ENCODE measurements at regions not wholly inside any gene's neighbourhood (a gene's known extent, or its start where the extent isn't known, plus 50 kb on each side); places are given as distances from the start of the nearest gene placed in this dataset.

DNA sequence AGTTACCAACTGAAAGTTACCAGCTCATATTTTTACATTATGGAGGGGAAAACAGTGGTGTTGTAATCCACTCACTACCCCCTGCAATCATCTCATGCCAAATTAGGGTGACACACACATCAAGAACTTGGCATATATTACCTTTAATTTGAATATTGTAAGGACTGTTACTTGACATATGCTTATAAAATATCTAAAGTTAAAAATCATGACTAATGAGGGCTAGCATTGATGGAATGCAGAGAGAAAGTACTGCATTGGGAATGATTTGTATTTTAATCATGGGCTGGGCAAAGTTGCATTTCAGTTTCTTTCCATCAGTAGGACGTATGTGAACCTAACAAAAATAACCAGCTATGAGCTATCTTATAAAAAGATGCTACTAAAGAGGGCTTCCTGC is 517.5 kb upstream of the GRIA3 start:
- no peak for DNase-seq
- Mint-ChIP-seq H3K4me1 (ENCODE audit: low read depth) (no peaks in the 10 kb centered on the region), H3K9me3 (no peaks in the 10 kb centered on the region), H3K4me3 (no peak overlapping the region), H3K36me3 (ENCODE audit: insufficient read depth) (no peaks in the 10 kb centered on the region), H3K27me3 (ENCODE audit: low read depth) (no peaks in the 10 kb centered on the region)
- ATAC-seq, result no peak

DNA sequence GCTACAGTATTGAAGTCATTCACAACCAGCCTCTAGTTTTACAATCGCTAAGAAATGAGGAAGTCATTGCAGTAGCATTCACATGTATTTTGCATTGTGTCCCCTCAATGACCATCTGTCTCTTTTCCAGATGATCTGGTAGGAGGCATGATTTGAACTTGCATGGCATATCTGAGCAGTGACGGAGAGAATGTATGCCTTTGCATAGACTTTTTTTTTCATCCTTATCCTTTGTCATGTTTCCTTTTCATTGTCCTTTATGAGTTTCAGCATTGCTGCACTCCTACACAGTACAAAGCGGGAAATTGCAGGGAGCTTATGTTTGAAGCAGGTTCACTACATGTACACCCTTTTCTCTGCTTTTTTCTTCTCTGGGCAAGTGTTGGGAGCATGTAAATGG is 516.4 kb upstream of the GRIA3 start:
- ATAC-seq (no peak), DNase-seq (no peak)
- Mint-ChIP-seq H3K27me3 (ENCODE audit: low read depth) (no peaks in the 10 kb centered on the region), H3K36me3 (ENCODE audit: insufficient read depth) (no peaks in the 10 kb centered on the region), H3K9me3 (no peaks in the 10 kb centered on the region), H3K4me1 (ENCODE audit: low read depth) (no peaks in the 10 kb centered on the region), H3K4me3 (no peak overlapping the region)

DNA sequence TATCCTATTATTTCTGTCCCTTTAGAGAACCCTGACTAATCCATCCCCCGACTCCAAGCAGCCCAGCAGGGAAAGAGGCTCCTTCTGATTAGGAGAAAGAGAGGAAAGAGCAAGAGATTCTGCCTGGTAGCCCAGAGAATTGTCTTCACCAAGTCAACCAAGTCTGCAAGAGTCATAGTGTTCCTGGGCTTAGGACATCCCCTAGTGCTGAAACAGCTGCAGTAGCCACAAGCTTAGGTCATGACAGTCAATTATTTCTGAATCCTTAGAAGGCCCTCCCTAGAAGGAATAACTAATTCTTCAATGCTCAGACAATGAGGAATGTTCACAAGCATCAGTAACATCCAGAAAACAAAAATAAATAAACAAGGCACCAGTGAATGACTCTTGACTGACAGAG is 480.3 kb upstream of the GRIA3 start:
- Mint-ChIP-seq H3K27me3 (ENCODE audit: low read depth) (no peaks in the 10 kb centered on the region), H3K36me3 (ENCODE audit: insufficient read depth) (no peaks in the 10 kb centered on the region), H3K4me3 (no peak overlapping the region), H3K4me1 (ENCODE audit: low read depth) (no peaks in the 10 kb centered on the region), H3K9me3 (peaks cover 9% of the 10 kb centered on the region)
- ATAC-seq (no peak), DNase-seq (no peak)

DNA sequence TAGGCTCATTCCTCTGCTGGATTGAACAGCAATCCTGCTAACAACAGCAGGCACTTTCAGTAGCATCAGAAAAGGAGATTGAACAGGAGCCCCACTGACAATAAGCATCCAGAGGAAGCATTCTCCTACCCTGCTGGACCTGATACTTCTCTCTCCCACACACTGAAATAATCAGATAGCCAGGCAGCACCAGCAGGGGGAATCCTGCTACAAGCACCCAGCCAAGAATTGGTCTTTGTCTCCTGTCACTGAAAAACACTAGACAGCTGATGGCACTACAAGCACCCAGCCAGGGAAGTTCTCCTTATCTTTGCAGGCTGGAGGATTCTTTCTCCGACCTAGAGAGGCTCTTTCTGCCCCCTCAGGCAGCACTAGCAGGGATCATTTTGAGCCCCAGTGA is 444.3 kb upstream of the GRIA3 start:
- H3K9me3 Mint-ChIP-seq, result peaks cover 8% of the 10 kb centered on the region
- H3K27me3 Mint-ChIP-seq (ENCODE audit: low read depth), result no peaks in the 10 kb centered on the region
- no peak for ATAC-seq
- no peak for DNase-seq
- no peak overlapping the region for H3K4me3 Mint-ChIP-seq
- H3K36me3 Mint-ChIP-seq (ENCODE audit: insufficient read depth), result no peaks in the 10 kb centered on the region
- no peaks in the 10 kb centered on the region for H3K4me1 Mint-ChIP-seq (ENCODE audit: low read depth)

DNA sequence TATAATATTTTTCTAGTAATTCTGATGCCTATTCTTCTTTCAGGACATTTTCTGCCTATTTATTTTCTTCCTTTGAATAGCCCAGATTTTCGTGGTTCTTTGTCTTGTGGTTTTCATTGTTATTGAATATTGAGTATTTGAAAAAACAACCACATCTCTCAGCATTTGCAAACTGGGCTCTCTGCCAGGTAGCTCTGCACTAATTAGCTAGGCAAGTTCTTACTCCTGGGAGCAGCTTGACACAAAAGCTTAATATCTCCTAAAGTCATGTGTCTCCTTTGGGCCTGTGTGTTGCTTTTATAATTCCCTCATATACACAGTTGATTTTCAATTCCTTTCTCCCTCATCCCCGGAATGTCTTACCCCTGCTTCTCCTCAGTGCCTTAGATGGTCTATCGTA is 413.5 kb upstream of the GRIA3 start:
- Mint-ChIP-seq H3K9me3 (peaks cover 6% of the 10 kb centered on the region), H3K36me3 (ENCODE audit: insufficient read depth) (no peaks in the 10 kb centered on the region), H3K4me1 (ENCODE audit: low read depth) (no peaks in the 10 kb centered on the region), H3K4me3 (no peak overlapping the region), H3K27me3 (ENCODE audit: low read depth) (no peaks in the 10 kb centered on the region)
- no peak for ATAC-seq
- DNase-seq, result no peak

DNA sequence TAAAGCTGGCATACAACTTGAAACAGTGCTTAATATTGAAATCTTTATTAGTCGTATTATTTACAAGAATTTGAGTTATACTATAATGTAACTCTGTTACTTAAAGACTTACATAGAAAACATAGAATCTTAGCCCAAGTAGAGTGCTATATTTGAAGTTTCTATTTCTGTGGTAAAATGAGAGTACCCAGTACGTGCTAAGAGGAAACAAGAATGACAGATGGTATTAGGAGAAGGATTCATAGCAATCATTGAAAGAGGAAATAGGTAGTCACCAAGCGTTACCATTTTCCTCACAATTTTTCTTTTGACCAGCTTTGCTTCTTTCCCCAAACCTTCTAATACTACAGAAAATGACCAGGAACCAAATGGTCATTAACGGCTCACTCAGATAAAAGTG is 412.1 kb upstream of the GRIA3 start:
- H3K9me3 Mint-ChIP-seq, result no peaks in the 10 kb centered on the region
- H3K27me3 Mint-ChIP-seq (ENCODE audit: low read depth), result no peaks in the 10 kb centered on the region
- DNase-seq, result no peak
- no peaks in the 10 kb centered on the region for H3K36me3 Mint-ChIP-seq (ENCODE audit: insufficient read depth)
- H3K4me3 Mint-ChIP-seq, result no peak overlapping the region
- H3K4me1 Mint-ChIP-seq (ENCODE audit: low read depth), result no peaks in the 10 kb centered on the region
- ATAC-seq, result no peak

DNA sequence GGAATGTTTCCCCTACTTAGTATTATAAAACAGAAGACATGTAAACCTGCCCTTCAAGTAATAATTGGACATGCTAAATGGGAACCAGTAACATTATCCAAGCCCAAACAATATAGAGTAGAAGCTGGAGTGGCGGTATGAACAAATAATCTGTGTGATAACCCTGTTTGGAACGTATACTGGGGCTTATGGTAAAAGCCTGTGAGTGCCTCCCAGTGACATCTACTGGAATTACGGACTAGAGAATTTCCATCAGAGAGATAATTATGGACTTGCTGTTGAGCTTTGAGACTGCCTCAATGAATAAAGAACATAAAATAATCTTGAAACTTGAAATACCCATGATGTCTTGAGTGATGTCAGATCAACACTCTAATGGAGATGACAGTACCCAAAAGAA is 406.3 kb upstream of the GRIA3 start:
- ATAC-seq, result no peak
- Mint-ChIP-seq H3K4me3 (no peak overlapping the region), H3K27me3 (ENCODE audit: low read depth) (no peaks in the 10 kb centered on the region), H3K9me3 (no peaks in the 10 kb centered on the region), H3K36me3 (ENCODE audit: insufficient read depth) (no peaks in the 10 kb centered on the region), H3K4me1 (ENCODE audit: low read depth) (no peaks in the 10 kb centered on the region)
- no peak for DNase-seq

DNA sequence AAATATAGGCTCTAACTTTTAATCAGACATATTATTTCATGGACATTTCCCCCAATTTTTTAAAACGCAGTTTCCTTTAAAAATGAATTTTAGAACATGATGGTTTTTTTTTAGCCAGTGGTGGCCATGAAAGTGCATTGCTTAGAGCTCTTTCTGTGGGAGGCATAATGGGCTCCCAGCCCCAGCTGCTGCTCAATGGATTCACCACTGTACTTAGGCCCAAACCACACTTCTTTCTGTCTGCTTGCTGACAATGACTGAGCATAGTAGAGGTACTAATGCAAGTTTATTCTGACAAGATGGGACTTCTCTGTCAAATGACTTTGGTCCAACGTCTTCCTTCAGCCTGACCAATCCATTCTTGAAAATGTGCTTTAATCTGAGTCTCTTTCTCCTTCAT is 400.2 kb upstream of the GRIA3 start:
- DNase-seq, result no peak
- no peak for ATAC-seq
- Mint-ChIP-seq H3K36me3 (ENCODE audit: insufficient read depth) (no peaks in the 10 kb centered on the region), H3K4me3 (no peak overlapping the region), H3K9me3 (peaks cover 6% of the 10 kb centered on the region), H3K27me3 (ENCODE audit: low read depth) (no peaks in the 10 kb centered on the region), H3K4me1 (ENCODE audit: low read depth) (no peaks in the 10 kb centered on the region)

DNA sequence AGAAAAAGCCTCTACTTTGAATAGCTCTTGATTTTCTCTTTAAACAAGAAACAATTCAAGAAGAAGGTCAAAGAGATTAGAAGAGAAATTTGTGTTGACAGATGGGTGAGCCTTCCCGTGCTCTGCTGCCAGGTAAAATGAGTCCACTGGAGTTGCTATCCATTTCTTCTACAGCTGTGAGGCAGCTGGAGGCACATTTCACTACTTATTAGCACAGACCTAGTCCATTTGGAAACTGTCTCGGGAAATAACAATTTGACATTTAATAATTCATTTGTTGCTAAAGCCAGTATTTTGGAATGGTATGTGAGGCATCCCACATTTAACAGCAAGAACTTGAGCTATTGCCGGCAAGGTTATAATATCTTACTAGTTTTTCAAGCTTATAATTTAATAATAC is 396.8 kb upstream of the GRIA3 start:
- no peak for DNase-seq
- Mint-ChIP-seq H3K27me3 (ENCODE audit: low read depth) (no peaks in the 10 kb centered on the region), H3K4me3 (no peak overlapping the region), H3K36me3 (ENCODE audit: insufficient read depth) (no peaks in the 10 kb centered on the region), H3K9me3 (peaks cover 6% of the 10 kb centered on the region), H3K4me1 (ENCODE audit: low read depth) (no peaks in the 10 kb centered on the region)
- no peak for ATAC-seq

DNA sequence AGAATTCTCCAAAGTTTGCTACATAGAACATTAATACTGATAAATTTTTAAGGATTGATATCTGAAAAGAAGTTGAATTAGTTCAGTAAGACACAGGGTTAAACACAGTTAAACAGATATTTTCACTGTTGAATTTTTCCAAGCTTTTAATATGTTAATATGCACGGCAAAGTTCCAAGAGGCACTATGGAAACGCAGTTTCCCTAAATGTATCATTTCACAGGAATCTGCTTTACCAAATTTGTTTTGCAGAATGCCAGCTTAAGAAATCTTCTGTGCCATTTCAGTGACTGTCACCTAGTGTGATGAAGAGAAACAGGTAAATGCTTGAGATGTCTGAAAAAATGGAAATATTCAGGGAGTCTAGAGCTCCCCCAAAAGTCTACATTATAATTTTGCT is 395.9 kb upstream of the GRIA3 start:
- Mint-ChIP-seq H3K36me3 (ENCODE audit: insufficient read depth) (no peaks in the 10 kb centered on the region), H3K4me1 (ENCODE audit: low read depth) (no peaks in the 10 kb centered on the region), H3K9me3 (peaks cover 6% of the 10 kb centered on the region), H3K27me3 (ENCODE audit: low read depth) (no peaks in the 10 kb centered on the region), H3K4me3 (no peak overlapping the region)
- ATAC-seq (no peak), DNase-seq (no peak)

DNA sequence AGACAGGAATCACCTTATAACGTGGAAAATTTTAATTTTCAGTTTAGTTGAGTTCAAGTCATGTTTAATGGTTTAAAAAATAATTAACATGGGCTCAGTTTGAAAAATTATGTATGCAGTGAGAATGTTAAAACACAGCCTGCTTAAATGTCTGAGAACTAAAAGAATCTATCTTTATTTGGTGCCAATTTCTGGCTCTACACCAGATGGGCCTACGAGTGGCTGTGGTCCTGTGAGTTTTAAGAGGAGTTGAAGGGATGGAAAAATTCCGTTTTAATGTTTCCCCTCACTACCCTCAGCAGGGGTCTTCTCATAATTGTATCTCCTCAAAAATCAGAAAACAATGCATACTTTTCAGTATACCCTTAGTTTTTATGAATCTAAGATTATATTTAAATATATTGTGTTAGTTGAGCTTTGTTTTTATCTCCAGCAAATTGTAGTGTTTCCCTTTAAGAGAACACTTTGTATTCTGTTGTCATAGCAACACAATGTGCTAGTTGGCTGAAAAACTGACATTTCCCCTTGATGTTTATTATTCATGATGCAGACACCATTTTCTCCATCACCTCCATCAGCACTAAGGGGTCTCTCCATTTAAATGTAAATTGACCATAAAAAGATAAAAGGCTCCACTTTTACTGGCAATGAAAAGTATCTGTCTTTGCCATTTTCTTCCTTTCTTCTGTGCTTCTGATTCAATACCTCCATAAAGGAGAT is 393.5 kb upstream of the GRIA3 start:
- Mint-ChIP-seq H3K36me3 (ENCODE audit: insufficient read depth) (no peaks in the 10 kb centered on the region), H3K9me3 (peaks cover 6% of the 10 kb centered on the region), H3K27me3 (ENCODE audit: low read depth) (no peaks in the 10 kb centered on the region), H3K4me3 (no peak overlapping the region), H3K4me1 (ENCODE audit: low read depth) (no peaks in the 10 kb centered on the region)
- ATAC-seq, result no peak
- DNase-seq, result no peak

DNA sequence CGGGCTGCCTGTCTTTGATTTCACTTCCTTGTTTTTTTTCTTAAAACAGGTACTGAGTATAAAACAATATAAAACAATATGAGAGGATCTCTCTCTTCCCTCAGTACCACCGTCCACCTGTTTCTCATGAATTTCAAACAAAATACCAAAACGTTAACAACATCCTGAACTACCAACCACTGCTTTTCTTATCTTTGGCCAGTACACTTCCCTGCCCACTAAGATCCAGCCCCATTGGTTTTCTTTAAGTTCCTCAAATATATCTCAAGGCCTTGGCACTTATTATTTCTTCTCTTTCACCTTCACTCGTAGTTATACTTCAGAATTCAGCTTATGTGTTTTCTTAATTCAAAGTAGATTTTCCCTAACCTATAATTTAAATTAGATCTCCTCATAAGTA is 370.2 kb upstream of the GRIA3 start:
- H3K27me3 Mint-ChIP-seq (ENCODE audit: low read depth), result no peaks in the 10 kb centered on the region
- H3K4me1 Mint-ChIP-seq (ENCODE audit: low read depth), result no peaks in the 10 kb centered on the region
- DNase-seq, result no peak
- no peaks in the 10 kb centered on the region for H3K9me3 Mint-ChIP-seq
- H3K36me3 Mint-ChIP-seq (ENCODE audit: insufficient read depth), result no peaks in the 10 kb centered on the region
- H3K4me3 Mint-ChIP-seq, result no peak overlapping the region
- ATAC-seq, result no peak

DNA sequence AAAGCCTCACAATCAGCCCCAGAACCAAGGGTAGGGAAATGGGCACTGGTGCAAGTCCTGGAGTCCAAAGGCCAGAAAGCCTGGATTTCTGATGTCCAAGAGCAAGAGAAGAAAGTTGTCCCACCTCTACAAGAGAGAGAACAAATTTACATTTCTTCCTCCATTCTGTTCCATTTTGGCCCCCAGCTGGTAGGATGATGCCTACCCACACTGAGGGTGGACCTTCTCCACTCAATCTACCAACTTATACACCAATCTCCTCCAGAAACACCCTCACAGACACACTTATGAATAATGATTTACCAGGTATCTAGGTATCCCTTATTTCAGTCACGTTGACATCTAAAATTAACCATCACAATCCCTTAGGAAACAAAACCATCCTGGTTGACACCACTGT is 367.8 kb upstream of the GRIA3 start:
- Mint-ChIP-seq H3K4me1 (ENCODE audit: low read depth) (no peaks in the 10 kb centered on the region), H3K4me3 (no peak overlapping the region), H3K9me3 (peaks cover 12% of the 10 kb centered on the region), H3K27me3 (ENCODE audit: low read depth) (no peaks in the 10 kb centered on the region), H3K36me3 (ENCODE audit: insufficient read depth) (no peaks in the 10 kb centered on the region)
- ATAC-seq (no peak), DNase-seq (no peak)

DNA sequence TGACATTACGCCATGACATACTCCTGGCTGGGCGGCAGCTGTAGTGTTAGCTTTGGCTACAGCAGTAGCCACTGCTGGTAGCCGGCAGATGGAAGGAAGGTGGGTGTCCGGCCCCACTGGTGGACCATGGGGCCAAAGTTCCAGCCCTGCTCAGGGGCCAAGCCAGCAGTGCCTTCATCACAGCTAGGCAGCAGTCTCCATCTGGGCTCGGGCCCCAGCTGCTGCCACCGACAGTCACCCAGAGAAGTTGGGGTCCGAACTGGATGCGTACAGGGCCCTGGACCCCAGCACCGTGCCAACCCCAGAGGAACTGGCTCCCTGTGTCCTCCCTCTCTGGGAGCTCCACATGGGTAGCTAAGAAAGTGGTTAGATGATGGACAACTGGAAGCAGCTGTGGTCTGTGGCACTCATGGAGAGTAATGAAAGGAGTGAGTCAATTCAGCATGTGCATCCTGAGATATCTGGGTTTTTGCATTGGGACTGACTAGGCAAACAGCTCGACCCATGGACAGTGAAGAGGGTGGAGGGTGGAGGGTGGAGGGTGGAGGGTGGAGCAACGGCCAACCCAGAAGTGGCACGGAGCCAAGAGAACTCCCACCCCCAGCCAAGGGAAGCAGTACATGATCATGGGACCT is 366.6 kb upstream of the GRIA3 start:
- H3K27me3 Mint-ChIP-seq (ENCODE audit: low read depth), result no peaks in the 10 kb centered on the region
- H3K9me3 Mint-ChIP-seq, result peaks cover 12% of the 10 kb centered on the region
- DNase-seq (no peak), ATAC-seq (no peak)
- no peaks in the 10 kb centered on the region for H3K36me3 Mint-ChIP-seq (ENCODE audit: insufficient read depth)
- no peak overlapping the region for H3K4me3 Mint-ChIP-seq
- no peaks in the 10 kb centered on the region for H3K4me1 Mint-ChIP-seq (ENCODE audit: low read depth)

DNA sequence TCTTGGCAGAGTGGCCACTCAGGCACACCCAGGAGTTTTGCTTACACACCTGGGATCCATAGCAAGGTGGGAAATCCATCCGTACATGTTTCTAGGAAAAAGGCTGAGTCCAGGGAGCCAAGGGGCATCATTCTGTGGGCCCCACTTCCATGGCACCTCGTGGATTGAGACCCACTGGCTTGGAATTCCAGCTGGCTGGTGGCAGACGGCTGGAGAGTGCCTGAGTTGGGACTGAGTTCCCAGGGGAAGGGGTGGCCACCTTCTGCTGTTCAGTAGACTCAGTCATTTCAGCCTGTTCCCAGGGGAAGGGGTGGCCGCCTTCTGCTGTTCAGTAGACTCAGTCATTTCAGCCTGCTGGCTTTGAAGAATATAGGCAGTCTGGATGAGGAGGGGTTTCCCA is 366.0 kb upstream of the GRIA3 start:
- Mint-ChIP-seq H3K4me3 (no peak overlapping the region), H3K27me3 (ENCODE audit: low read depth) (no peaks in the 10 kb centered on the region), H3K9me3 (peaks cover 12% of the 10 kb centered on the region), H3K36me3 (ENCODE audit: insufficient read depth) (no peaks in the 10 kb centered on the region), H3K4me1 (ENCODE audit: low read depth) (no peaks in the 10 kb centered on the region)
- no peak for ATAC-seq
- DNase-seq, result no peak
